Activated B cell treated with CpG ODN at 0.5 μM for 24 hours (primary cell): ENCODE measurements at regions not wholly inside any gene's neighbourhood (a gene's known extent, or its start where the extent isn't known, plus 50 kb on each side); places are given as distances from the start of the nearest gene placed in this dataset.

ENCODE experiments used
- ATAC-seq: fragments of 200-7000 bp; cut with Tn5 transposase; one replicate; pipeline ENCODE4 v1.10.0; 2021; ENCODE audit warnings: low read depth, mild to moderate bottlenecking, moderate library complexity
- CTCF ChIA-PET: fragments of 350-600 bp; sonication (Branson Sonifier 250); formaldehyde crosslinking; loops from one replicate; lab custom pipeline; 2021; ENCODE audit warnings: antibody characterized with exemption; lab: Charles Lee
- POLR2A ChIA-PET: fragments of 350-600 bp; sonication (Branson Sonifier 250); formaldehyde crosslinking; loops from one replicate; lab custom pipeline; 2021; ENCODE audit warnings: antibody characterized with exemption; lab: Charles Lee
- DNase-seq: peaks from one replicate; pipeline ENCODE4 v3.0.0; 2022
- H3K27ac Mint-ChIP-seq: one replicate; pipeline ENCODE4 v1.8.0; 2020; ENCODE audit warnings: mixed read lengths
- H3K27me3 Mint-ChIP-seq: one replicate; pipeline ENCODE4 v1.8.0; 2021; ENCODE audit warnings: mixed read lengths
- H3K36me3 Mint-ChIP-seq: one replicate; pipeline ENCODE4 v1.8.0; 2021; ENCODE audit warnings: low read depth, mixed read lengths
- H3K4me1 Mint-ChIP-seq: one replicate; pipeline ENCODE4 v1.8.0; 2021; ENCODE audit warnings: mixed read lengths
- H3K4me3 Mint-ChIP-seq: one replicate; pipeline ENCODE4 v1.8.0; 2020; ENCODE audit warnings: mild to moderate bottlenecking, mixed read lengths
- H3K9me3 Mint-ChIP-seq: one replicate; pipeline ENCODE4 v1.8.0; 2020; ENCODE audit warnings: mixed read lengths
- intact Hi-C: fragments of 100-400 bp; cut with micrococcal nuclease; formaldehyde crosslinking; loops from one replicate; pipeline ENCODE4 v1.15.1; 2024
- TF ChIP-seq, protein P1 (sequence below): fragments of 200-600 bp; IDR thresholded peaks from one replicate; pipeline ENCODE4 v1.8.0; 2022; ENCODE audit warnings: antibody characterized with exemption, mild to moderate bottlenecking

DNA sequence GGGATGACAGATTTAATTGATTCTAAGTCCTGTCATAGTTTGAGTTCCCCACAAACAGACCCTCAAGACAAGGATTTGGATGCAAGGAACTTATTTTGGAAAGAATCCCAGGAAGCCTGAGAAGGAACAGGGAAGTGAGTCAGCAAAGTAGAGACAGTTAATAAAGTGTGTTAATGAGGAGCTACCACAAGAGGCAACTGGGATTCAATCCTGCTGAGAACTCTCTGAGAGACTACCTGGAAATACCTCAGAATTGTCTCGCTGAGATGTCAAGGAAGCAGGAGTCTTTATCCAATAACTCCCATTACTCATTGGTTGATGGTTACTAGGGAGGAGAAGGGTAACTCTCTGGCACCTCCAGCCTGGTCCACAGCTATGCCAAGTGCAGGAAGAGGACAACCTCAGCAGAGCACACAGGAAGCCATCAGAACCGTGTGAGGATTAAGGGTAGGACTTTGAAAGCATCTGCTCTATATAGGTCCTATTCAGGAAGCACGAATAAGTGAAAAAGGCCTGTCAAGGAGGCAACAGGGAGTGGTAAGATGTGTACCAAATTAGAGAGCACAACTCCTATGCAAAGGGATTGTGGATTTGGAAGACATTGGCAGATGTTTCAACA lies 311.1 kb upstream of the KCNH8 start:
- no peak overlapping the region for H3K27ac Mint-ChIP-seq
- POLR2A ChIA-PET, result no interaction called here
- CTCF ChIA-PET, result no interaction called here
- H3K4me1 Mint-ChIP-seq, result no peaks in the 10 kb centered on the region
- intact Hi-C loops, result no loop called here
- H3K36me3 Mint-ChIP-seq, result no peaks in the 10 kb centered on the region
- no peaks in the 10 kb centered on the region for H3K9me3 Mint-ChIP-seq
- H3K4me3 Mint-ChIP-seq, result no peak overlapping the region
- H3K27me3 Mint-ChIP-seq, result peaks cover 2% of the 10 kb centered on the region
- TF ChIP-seq, protein P1, sequence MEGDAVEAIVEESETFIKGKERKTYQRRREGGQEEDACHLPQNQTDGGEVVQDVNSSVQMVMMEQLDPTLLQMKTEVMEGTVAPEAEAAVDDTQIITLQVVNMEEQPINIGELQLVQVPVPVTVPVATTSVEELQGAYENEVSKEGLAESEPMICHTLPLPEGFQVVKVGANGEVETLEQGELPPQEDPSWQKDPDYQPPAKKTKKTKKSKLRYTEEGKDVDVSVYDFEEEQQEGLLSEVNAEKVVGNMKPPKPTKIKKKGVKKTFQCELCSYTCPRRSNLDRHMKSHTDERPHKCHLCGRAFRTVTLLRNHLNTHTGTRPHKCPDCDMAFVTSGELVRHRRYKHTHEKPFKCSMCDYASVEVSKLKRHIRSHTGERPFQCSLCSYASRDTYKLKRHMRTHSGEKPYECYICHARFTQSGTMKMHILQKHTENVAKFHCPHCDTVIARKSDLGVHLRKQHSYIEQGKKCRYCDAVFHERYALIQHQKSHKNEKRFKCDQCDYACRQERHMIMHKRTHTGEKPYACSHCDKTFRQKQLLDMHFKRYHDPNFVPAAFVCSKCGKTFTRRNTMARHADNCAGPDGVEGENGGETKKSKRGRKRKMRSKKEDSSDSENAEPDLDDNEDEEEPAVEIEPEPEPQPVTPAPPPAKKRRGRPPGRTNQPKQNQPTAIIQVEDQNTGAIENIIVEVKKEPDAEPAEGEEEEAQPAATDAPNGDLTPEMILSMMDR, result no peak
- no peak for ATAC-seq
- no peak for DNase-seq

DNA sequence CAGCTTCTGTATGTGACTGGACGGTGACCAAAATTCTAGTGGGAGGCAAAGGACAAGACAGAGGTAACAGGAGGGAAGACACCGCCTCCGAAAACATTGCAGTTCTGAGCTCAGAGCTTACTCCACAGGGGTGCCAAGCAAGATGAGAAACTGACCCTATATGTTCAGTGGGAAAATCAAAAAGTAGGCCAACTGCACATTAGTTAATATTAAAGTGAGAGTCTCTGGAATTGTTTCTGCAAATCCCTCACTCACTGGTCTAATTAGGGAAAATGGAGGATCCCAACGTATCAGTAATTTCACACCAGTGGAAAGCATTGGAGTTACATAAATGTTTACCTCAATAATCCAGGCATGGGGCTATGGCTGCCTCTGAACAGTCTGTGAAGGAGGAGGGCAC lies 313.3 kb upstream of the KCNH8 start:
- no peak for ATAC-seq
- ChIA-PET CTCF (no interaction called here), POLR2A (no interaction called here)
- H3K4me1 Mint-ChIP-seq, result peaks cover 2% of the 10 kb centered on the region
- TF ChIP-seq, protein P1, result no peak
- peaks cover 2% of the 10 kb centered on the region for H3K27me3 Mint-ChIP-seq
- no peaks in the 10 kb centered on the region for H3K36me3 Mint-ChIP-seq
- no peak overlapping the region for H3K27ac Mint-ChIP-seq
- no peak for DNase-seq
- no peak overlapping the region for H3K4me3 Mint-ChIP-seq
- intact Hi-C loops, result no loop called here
- H3K9me3 Mint-ChIP-seq, result no peaks in the 10 kb centered on the region

DNA sequence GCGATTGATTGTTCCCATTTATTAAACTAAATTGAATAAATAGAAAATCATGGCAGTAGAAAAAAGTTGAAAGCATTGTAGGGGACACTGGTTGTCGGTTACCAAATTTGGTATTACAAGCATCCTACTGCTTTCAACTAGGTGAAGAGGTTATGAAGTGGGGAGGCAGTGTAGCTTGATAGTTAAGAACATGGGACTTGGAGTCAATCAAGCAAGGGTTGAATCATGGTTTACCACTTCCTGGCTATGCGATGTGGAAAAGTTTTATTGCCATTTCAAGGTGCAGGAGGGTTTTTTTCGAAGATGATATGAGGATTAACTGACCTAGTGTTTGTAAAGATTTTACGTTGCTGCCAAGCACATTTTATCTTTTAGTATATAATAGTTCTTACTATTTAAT lies 318.2 kb upstream of the KCNH8 start:
- Mint-ChIP-seq H3K36me3 (no peaks in the 10 kb centered on the region), H3K9me3 (no peaks in the 10 kb centered on the region), H3K27me3 (peaks cover 2% of the 10 kb centered on the region), H3K27ac (no peak overlapping the region), H3K4me1 (peaks cover 4% of the 10 kb centered on the region), H3K4me3 (no peak overlapping the region)
- TF ChIP-seq, protein P1, result no peak
- DNase-seq (no peak), ATAC-seq (no peak)
- ChIA-PET POLR2A (no interaction called here), CTCF (no interaction called here)
- intact Hi-C loops, result no loop called here

DNA sequence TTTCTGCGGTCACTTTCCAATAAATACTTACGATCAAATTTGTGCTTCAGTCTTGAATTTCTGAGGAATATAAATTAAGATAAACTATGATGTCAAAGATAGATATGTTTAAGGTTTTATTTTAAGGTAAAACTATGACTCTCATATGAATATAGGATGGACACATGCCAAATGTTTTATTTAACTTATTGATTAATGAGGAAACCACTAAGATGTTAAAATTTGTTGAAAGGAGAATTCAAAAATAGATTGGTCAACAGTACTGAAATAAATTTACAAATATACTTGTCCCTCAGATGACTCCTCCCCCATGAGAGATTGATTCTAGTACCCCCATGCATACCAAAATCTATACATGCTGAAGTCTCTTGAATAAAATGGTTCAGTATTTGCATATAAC lies 319.7 kb upstream of the KCNH8 start:
- no peak overlapping the region for H3K27ac Mint-ChIP-seq
- peaks cover 2% of the 10 kb centered on the region for H3K27me3 Mint-ChIP-seq
- CTCF ChIA-PET, result no interaction called here
- ATAC-seq (no peak), DNase-seq (no peak)
- POLR2A ChIA-PET, result no interaction called here
- TF ChIP-seq, protein P1, result no peak
- intact Hi-C loops, result no loop called here
- H3K36me3 Mint-ChIP-seq, result no peaks in the 10 kb centered on the region
- peaks cover 4% of the 10 kb centered on the region for H3K4me1 Mint-ChIP-seq
- H3K9me3 Mint-ChIP-seq, result no peaks in the 10 kb centered on the region
- H3K4me3 Mint-ChIP-seq, result no peak overlapping the region

DNA sequence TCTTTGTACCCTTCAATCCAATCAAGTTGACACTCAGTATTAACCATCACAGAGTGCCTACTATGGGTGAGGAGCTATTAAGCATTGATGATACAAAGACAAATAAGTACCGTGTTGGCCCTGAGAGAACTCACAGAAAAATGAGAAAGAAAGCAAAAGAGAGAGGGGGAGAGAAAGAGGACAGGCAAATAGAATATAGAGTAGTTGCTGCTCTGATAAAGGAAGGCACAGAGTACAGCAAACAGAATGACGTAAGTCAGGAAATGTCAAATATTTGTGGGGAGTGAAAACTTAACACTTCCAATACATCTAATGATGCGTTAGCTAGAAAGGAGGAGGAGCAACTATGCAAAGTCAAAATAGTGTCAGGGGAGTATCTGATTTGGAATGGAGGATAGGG lies 320.6 kb upstream of the KCNH8 start:
- ATAC-seq, result no peak
- Mint-ChIP-seq H3K27me3 (peaks cover 2% of the 10 kb centered on the region), H3K9me3 (no peaks in the 10 kb centered on the region), H3K4me3 (no peak overlapping the region), H3K4me1 (peaks cover 4% of the 10 kb centered on the region), H3K27ac (no peak overlapping the region), H3K36me3 (no peaks in the 10 kb centered on the region)
- intact Hi-C loops, result no loop called here
- TF ChIP-seq, protein P1, result no peak
- CTCF ChIA-PET, result no interaction called here
- no peak for DNase-seq
- POLR2A ChIA-PET, result no interaction called here
